HCT116 (cell line): ENCODE measurements at regions not wholly inside any gene's neighbourhood (a gene's known extent, or its start where the extent isn't known, plus 50 kb on each side); places are given as distances from the start of the nearest gene placed in this dataset.

Experiments
- ATAC-seq: fragments of 200-7000 bp; cut with Tn5 transposase; 2 replicates; pipeline ENCODE4 v1.9.1; 2020; ENCODE audit warnings: mild to moderate bottlenecking, moderate library complexity
- BruUV-seq: library from RNA; stranded (reverse); fragments of 400-500 nt; replicated peaks from 2 replicates; lab custom pipeline; 2021; lab: Mats Ljungman, UMichigan
- CTCF ChIA-PET: fragments of 300-600 bp; sonication (Branson Sonifier 250); formaldehyde crosslinking; loops from one replicate; lab custom pipeline; 2021; ENCODE audit warnings: antibody characterized with exemption; lab: Charles Lee
- POLR2A ChIA-PET: fragments of 300-600, 350-600 bp; sonication (Branson Sonifier 250); formaldehyde crosslinking; loops from one replicate; lab custom pipeline; 2021; ENCODE audit warnings: antibody characterized with exemption; lab: Charles Lee
- RAD21 ChIA-PET, 2 experiments: fragments of 300-600 bp; sonication (Branson Sonifier 250); formaldehyde crosslinking; loops; one replicate each; lab custom pipeline; 2023; ENCODE audit warnings: low total read pairs in 2 of 2; ENCODE audit not compliant: uncharacterized antibody in 2 of 2, unreplicated experiment in 2 of 2, low non-redundant PET in 1 of 2; lab: Charles Lee
- DNase-seq: peaks from one replicate; pipeline ENCODE4 v3.0.0-alpha.2; 2010; ENCODE audit warnings: low read depth, low spot score
- H2AFZ ChIP-seq: fragments of 200-600 bp; shearing (Covaris generic), sonication (generic); 2 replicates; pipeline ENCODE4 v1.6.1; 2017; ENCODE audit warnings: low read depth, mixed run types, mixed read lengths, antibody characterized with exemption, low read length; ENCODE audit not compliant: poor library complexity, severe bottlenecking
- H3K27ac ChIP-seq: 2 replicates; pipeline ENCODE4 v1.5.1; 2012; ENCODE audit warnings: low read depth, low read length
- H3K27me3 ChIP-seq: fragments of 200-600 bp; sonication (generic); 2 replicates; pipeline ENCODE4 v1.6.1; 2016; ENCODE audit warnings: mixed run types, low read length, mixed read lengths; ENCODE audit not compliant: insufficient read depth
- H3K36me3 ChIP-seq, 2 experiments: fragments of 200-500 bp in 1 of 2; fragments of 200-600 bp in 1 of 2; sonication (Bioruptor generic) in 1 of 2; sonication (generic) in 1 of 2; 2 replicates each; pipeline versions ENCODE4 v1.5.1 to v1.6.1; 2014 to 2016; ENCODE audit warnings: low read length in 2 of 2, inconsistent platforms in 1 of 2, mixed read lengths in 1 of 2, mixed run types in 1 of 2; ENCODE audit not compliant: insufficient read depth in 2 of 2, control insufficient read depth in 1 of 2
- H3K4me1 ChIP-seq, 2 experiments: fragments of 200-600 bp in 1 of 2; sonication (generic) in 1 of 2; 2 replicates each; pipeline versions ENCODE4 v1.5.1 to v1.6.1; 2012 to 2017; ENCODE audit warnings: low read length in 2 of 2, inconsistent platforms in 1 of 2, mild to moderate bottlenecking in 1 of 2, mixed read lengths in 1 of 2, mixed run types in 1 of 2, moderate library complexity in 1 of 2; ENCODE audit not compliant: insufficient read depth in 2 of 2, control insufficient read depth in 1 of 2
- H3K4me2 ChIP-seq: fragments of 200-600 bp; sonication (generic); 2 replicates; pipeline ENCODE4 v1.6.1; 2017; ENCODE audit warnings: mixed run types, low read length, mixed read lengths
- H3K4me3 ChIP-seq, 2 experiments: fragments of 200-600 bp in 1 of 2; sonication (generic) in 1 of 2; replicated peaks in 1 of 2; 2 replicates each; pipeline ENCODE4 v1.5.1; 2011 to 2016; ENCODE audit warnings: low read length in 2 of 2, control low read depth in 1 of 2, low read depth in 1 of 2, mild to moderate bottlenecking in 1 of 2, mixed read lengths in 1 of 2, mixed run types in 1 of 2
- H3K79me2 ChIP-seq: fragments of 200-600 bp; sonication (generic); 2 replicates; pipeline ENCODE4 v1.6.1; 2017; ENCODE audit warnings: mild to moderate bottlenecking, mixed run types, low read length, moderate library complexity, mixed read lengths; ENCODE audit not compliant: insufficient read depth
- H3K9ac ChIP-seq: fragments of 200-600 bp; sonication (generic); 2 replicates; pipeline ENCODE4 v1.6.1; 2016; ENCODE audit warnings: low read length, mixed read lengths
- H3K9me2 ChIP-seq: fragments of 200-600 bp; sonication (generic), shearing (Covaris generic); 2 replicates; pipeline ENCODE4 v1.6.1; 2017; ENCODE audit warnings: mixed run types, mild to moderate bottlenecking, moderate library complexity; ENCODE audit not compliant: insufficient read depth
- H3K9me3 ChIP-seq, 2 experiments: fragments of 200-500 bp in 1 of 2; fragments of 200-600 bp in 1 of 2; sonication (Bioruptor generic) in 1 of 2; sonication (generic) in 1 of 2; 2 replicates each; pipeline ENCODE4 v1.6.1; 2014 to 2017; ENCODE audit warnings: low read length in 2 of 2, mixed read lengths in 2 of 2, inconsistent platforms in 1 of 2, low read depth in 1 of 2, mild to moderate bottlenecking in 1 of 2, mixed run types in 1 of 2, moderate library complexity in 1 of 2; ENCODE audit not compliant: control insufficient read depth in 1 of 2, insufficient read depth in 1 of 2
- H4K20me1 ChIP-seq: fragments of 200-600 bp; sonication (generic), shearing (Covaris generic); 2 replicates; pipeline ENCODE4 v1.6.1; 2017; ENCODE audit warnings: mixed run types, mild to moderate bottlenecking, moderate library complexity; ENCODE audit not compliant: insufficient read depth
- EGR1 ChIP-seq: IDR thresholded peaks from 2 replicates; pipeline ENCODE4 v1.6.1; 2012; ENCODE audit warnings: low read depth
- EZH2 ChIP-seq: fragments of 200-600 bp; sonication (generic); IDR thresholded peaks from 2 replicates; pipeline ENCODE4 v1.6.1; 2017; ENCODE audit warnings: antibody characterized with exemption, mixed run types
- SIN3A ChIP-seq: IDR thresholded peaks from 2 replicates; pipeline ENCODE4 v1.6.1; 2012; ENCODE audit warnings: low read depth
- SP1 ChIP-seq: IDR thresholded peaks from 2 replicates; pipeline ENCODE4 v1.6.1; 2012; ENCODE audit warnings: low read depth
- ZFX ChIP-seq: fragments of 450-650 bp; IDR thresholded peaks from 2 replicates; pipeline ENCODE4 v1.6.1; 2017
- ZNF274 ChIP-seq: fragments of 200-500 bp; sonication (Bioruptor generic); IDR thresholded peaks from 2 replicates; pipeline ENCODE4 v1.6.1; 2014; ENCODE audit warnings: mild to moderate bottlenecking, low read depth, low read length, inconsistent platforms
- intact Hi-C: fragments of 100-400 bp; cut with micrococcal nuclease; formaldehyde crosslinking; loops from 2 replicates; pipeline ENCODE4 v1.10.0; 2022
- TF ChIP-seq, protein P1 (sequence below): IDR thresholded peaks from 2 replicates; pipeline ENCODE4 v1.6.1; 2011; ENCODE audit warnings: mild to moderate bottlenecking, low read length, moderate library complexity; ENCODE audit not compliant: insufficient replicate concordance; ENCODE audit errors: extremely low read depth
- TF ChIP-seq, protein P2 (sequence below): IDR thresholded peaks from 2 replicates; pipeline ENCODE4 v1.6.1; 2012

DNA sequence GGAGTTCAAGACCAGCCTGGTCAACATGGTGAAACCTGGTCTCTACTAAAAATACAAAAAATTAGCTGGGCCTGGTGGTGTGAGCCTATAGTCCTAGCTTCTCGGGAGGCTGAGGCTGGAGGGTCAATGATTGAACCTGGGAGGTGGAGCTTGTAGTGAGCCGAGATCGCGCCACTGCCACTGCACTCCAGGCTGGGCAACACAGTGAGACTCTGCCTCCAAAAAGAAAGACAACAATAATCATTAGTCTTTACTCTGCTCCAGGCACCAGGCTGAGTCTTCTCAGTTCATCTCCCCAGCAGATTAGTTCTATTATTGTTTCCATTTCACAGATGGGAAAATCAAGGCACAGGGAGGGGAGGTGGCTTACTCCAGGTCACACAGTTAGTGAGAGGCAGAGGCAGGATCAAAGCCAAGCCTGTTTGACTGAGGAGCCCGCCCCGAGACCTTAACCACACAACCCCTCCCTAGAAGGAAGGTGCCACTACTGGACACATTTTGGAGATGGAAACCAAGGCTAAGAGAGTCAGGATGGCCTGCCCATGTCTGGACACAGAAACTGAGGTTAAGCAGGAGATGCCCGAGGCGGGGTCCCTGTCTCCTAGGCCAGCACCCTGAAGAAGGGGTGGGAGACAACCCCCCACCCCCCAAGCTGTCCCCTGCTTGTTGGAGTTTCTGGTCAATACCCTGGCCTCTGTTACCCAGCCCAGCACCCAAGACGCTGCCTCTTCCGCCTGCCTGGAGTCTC is 75.8 kb downstream of the CEBPB start (continued):
- TF ChIP-seq, protein P1, sequence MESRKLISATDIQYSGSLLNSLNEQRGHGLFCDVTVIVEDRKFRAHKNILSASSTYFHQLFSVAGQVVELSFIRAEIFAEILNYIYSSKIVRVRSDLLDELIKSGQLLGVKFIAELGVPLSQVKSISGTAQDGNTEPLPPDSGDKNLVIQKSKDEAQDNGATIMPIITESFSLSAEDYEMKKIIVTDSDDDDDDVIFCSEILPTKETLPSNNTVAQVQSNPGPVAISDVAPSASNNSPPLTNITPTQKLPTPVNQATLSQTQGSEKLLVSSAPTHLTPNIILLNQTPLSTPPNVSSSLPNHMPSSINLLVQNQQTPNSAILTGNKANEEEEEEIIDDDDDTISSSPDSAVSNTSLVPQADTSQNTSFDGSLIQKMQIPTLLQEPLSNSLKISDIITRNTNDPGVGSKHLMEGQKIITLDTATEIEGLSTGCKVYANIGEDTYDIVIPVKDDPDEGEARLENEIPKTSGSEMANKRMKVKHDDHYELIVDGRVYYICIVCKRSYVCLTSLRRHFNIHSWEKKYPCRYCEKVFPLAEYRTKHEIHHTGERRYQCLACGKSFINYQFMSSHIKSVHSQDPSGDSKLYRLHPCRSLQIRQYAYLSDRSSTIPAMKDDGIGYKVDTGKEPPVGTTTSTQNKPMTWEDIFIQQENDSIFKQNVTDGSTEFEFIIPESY, result no peak
- TF ChIP-seq EGR1 (no peak), SIN3A (no peak)

DNA sequence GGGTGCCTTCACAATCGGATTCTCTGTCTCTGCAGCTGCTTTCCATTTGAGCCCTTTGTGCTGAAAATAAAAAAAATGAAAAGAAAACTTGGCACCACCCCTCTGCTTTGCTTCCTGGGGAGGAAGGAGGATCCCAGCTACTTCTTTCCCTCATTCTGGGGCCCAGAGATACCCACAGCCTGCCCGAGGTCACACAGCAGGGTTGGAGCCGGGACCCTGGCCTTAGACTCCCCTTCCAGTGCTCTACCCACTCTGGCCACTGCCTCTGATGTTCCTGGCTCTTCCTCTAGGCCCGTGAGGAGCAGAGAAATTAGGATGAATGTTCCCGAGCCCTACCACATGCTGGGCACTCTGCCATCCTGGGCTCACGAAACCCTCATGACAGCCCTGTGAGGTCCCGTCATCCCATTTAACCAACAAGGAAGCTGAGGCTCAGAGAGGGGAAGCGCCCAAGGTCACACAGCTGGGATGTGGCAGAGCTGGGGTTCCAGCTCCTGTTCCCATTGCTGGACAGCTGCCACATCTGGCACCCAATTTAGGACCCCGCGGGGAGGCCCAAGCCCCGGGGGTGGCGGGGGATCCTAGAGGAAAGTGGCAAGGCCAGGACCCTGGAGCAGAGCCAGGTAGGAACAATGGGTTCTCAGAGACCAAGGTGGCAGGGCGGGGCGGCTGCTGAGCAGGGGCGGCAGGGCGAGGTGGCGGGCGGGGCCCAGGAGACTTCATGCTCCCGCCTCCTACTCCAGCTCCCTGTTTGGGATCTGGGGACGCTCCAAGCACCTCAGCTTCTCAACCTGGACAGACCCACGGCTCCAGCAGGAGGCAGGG is 76.6 kb downstream of the CEBPB start:
- Histone ChIP-seq H3K27me3 (no peaks in the 10 kb centered on the region), H3K4me2 (peak overlapping the region; percentile 71), H3K4me1 (peaks cover 31 to 36% of the 10 kb centered on the region in 2 experiments), H4K20me1 (no peaks in the 10 kb centered on the region), H3K9me3 (no peaks in the 10 kb centered on the region), H3K9me2 (no peaks in the 10 kb centered on the region), H3K79me2 (no peaks in the 10 kb centered on the region), H3K36me3 (no peaks in the 10 kb centered on the region), H3K27ac (peak overlapping the region; percentile 63), H2AFZ (peak overlapping the region; percentile 29), H3K4me3 (peak overlapping the region; percentile 10 to 16; a peak in 3 of 4 replicates), H3K9ac (peak overlapping the region; percentile 54)
- ATAC-seq, result peak; percentile 91
- ChIA-PET CTCF (interaction anchor here (0.8 to 1.2 kb wide), 2 partner anchors 68 to 197 kb away, joined by 3 read pairs; no protein-coding TSS in a partner anchor), POLR2A (interaction anchor here (1.0 to 1.5 kb wide), 2 partner anchors 18 to 76 kb away, joined by 6 to 9 read pairs; partner anchors contain the start of gene CEBPB), RAD21 (no interaction called here)
- TF ChIP-seq EZH2, result no peak
- TF ChIP-seq ZFX, result 0 out of 2 replicates have a peak, but pooled peaks have one; percentile 11
- no peak for TF ChIP-seq ZNF274
- TF ChIP-seq SP1, result 0 out of 2 replicates have a peak, but pooled peaks have one; percentile 41
- TF ChIP-seq, protein P2, sequence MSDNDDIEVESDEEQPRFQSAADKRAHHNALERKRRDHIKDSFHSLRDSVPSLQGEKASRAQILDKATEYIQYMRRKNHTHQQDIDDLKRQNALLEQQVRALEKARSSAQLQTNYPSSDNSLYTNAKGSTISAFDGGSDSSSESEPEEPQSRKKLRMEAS, result peak; percentile 64; the same call in 1 of the 2 replicates
- TSS peak; percentile 82 for BruUV-seq
- intact Hi-C loops, result no loop called here
- DNase-seq, result peak; percentile 67
